Hepatocyte (in vitro differentiated cells): ENCODE measurements at regions not wholly inside any gene's neighbourhood (a gene's known extent, or its start where the extent isn't known, plus 50 kb on each side); places are given as distances from the start of the nearest gene placed in this dataset.

Experiments
- DNase-seq: peaks from one replicate; pipeline ENCODE4 v3.0.0-alpha.2; 2016; ENCODE audit warnings: low spot score
- H2AFZ ChIP-seq: fragments of 200-600 bp; sonication (generic); 2 replicates; pipeline ENCODE4 v1.6.0; 2016; ENCODE audit warnings: antibody characterized with exemption, mild to moderate bottlenecking
- H3K27ac ChIP-seq: fragments of 200-600 bp; sonication (generic); 2 replicates; pipeline ENCODE4 v1.5.1; 2016; ENCODE audit warnings: mild to moderate bottlenecking
- H3K27me3 ChIP-seq: fragments of 200-600 bp; sonication (generic); 2 replicates; pipeline ENCODE4 v1.6.1; 2016
- H3K36me3 ChIP-seq: fragments of 200-600 bp; sonication (generic); replicated peaks from 2 replicates; pipeline ENCODE4 v1.5.1; 2016; ENCODE audit warnings: low read depth; ENCODE audit not compliant: insufficient read depth
- H3K4me1 ChIP-seq: fragments of 200-600 bp; sonication (generic); 2 replicates; pipeline ENCODE4 v1.5.1; 2016; ENCODE audit warnings: mild to moderate bottlenecking, moderate library complexity; ENCODE audit not compliant: insufficient read depth
- H3K4me2 ChIP-seq: fragments of 200-600 bp; sonication (generic); 2 replicates; pipeline ENCODE4 v1.6.0; 2016
- H3K4me3 ChIP-seq: fragments of 200-600 bp; sonication (generic); 2 replicates; pipeline ENCODE4 v1.5.1; 2016; ENCODE audit warnings: mild to moderate bottlenecking
- H3K79me2 ChIP-seq: fragments of 200-600 bp; sonication (generic); 2 replicates; pipeline ENCODE4 v1.6.0; 2017; ENCODE audit warnings: mild to moderate bottlenecking
- H3K9me2 ChIP-seq: fragments of 200-600 bp; sonication (generic); replicated peaks from 2 replicates; pipeline ENCODE4 v1.6.0; 2017; ENCODE audit warnings: mild to moderate bottlenecking; ENCODE audit not compliant: insufficient read depth
- H3K9me3 ChIP-seq: fragments of 200-600 bp; sonication (generic); 2 replicates; pipeline ENCODE4 v1.5.1; 2016; ENCODE audit warnings: low read depth, mild to moderate bottlenecking
- H4K20me1 ChIP-seq: fragments of 200-600 bp; sonication (generic); 2 replicates; pipeline ENCODE4 v1.6.0; 2016; ENCODE audit warnings: mild to moderate bottlenecking; ENCODE audit not compliant: insufficient read depth, poor library complexity, severe bottlenecking
- CTCF ChIP-seq: fragments of 200-600 bp; sonication (generic); IDR thresholded peaks from 2 replicates; pipeline ENCODE4 v1.5.1; 2016; ENCODE audit warnings: antibody characterized with exemption, mild to moderate bottlenecking; ENCODE audit not compliant: poor library complexity
- EZH2 ChIP-seq: fragments of 200-600 bp; sonication (generic); IDR thresholded peaks from 2 replicates; pipeline ENCODE4 v1.6.1; 2016; ENCODE audit warnings: antibody characterized with exemption, mild to moderate bottlenecking, borderline replicate concordance
- EZH2phosphoT487 ChIP-seq: fragments of 200-600 bp; sonication (generic); IDR thresholded peaks from one replicate; pipeline ENCODE4 v1.6.1; 2018; ENCODE audit warnings: antibody characterized with exemption, mild to moderate bottlenecking, low read depth, moderate library complexity; ENCODE audit not compliant: unreplicated experiment, severe bottlenecking
- WGBS: methylation state at CpG from one replicate; pipeline ENCODE4 v1.1.6; 2016; ENCODE audit warnings: low lambda C conversion rate; ENCODE audit errors: missing lambda C conversion rate; 5-methylcytosine and 5-hydroxymethylcytosine counted together

DNA sequence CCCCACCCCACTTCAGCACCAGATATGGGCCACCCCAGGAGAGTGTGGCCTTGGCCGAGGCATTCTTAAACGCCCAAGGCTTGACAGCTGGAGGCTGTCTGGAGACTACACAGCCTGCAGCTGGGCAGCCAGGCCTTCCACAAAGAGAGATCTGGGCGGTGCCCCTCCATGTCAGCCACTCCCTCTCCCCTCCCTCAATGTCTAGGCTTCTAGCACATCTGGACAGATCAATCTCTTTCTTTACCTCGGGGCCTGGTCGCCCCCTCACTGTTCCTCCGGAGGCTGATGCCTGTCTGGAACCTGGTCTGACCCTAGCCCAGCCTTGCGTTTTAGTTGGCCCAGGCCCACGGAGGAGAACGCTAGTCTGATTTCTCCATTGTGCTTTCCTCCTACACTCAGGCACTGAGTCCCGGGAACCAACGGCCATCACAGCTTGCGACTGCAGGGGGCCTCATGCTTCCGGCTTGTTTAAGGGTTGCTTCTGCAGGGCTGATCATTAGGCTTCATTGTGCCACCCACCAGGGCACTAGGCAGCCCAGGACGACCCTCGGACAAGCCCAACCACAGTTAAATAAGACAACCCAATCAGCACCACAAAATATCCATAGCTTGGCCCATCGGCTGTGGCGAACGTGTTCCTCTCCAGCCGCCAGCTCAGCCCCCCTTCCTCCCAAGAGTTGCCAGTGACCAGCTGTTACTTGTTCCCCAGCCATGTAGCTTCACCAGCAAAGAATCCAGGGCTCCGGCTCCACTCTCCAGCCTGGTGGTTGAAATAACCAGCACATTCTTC is 200.6 kb downstream of the BCOR start:
- Histone ChIP-seq H3K27me3 (no peaks in the 10 kb centered on the region), H3K27ac (peak overlapping the region; percentile 44), H3K79me2 (no peaks in the 10 kb centered on the region), H3K4me2 (peak overlapping the region; percentile 49), H3K9me2 (no peaks in the 10 kb centered on the region), H3K4me1 (peaks cover 48% of the 10 kb centered on the region), H2AFZ (no peak overlapping the region), H3K4me3 (no peak overlapping the region), H4K20me1 (no peaks in the 10 kb centered on the region), H3K36me3 (no peaks in the 10 kb centered on the region), H3K9me3 (no peaks in the 10 kb centered on the region)
- no peak for TF ChIP-seq CTCF
- no peak for TF ChIP-seq EZH2phosphoT487
- no peak for TF ChIP-seq EZH2
- WGBS, result 42% methylated on average over 20 of the region's 20 CpGs
- DNase-seq, result peak; percentile 56

- H3K79me2 ChIP-seq, result no peaks in the 10 kb centered on the region
- no peaks in the 10 kb centered on the region for H3K36me3 ChIP-seq
- peaks cover 48% of the 10 kb centered on the region for H3K4me1 ChIP-seq
- peak overlapping the region; percentile 49 for H3K4me2 ChIP-seq
- H4K20me1 ChIP-seq, result no peaks in the 10 kb centered on the region
- no peaks in the 10 kb centered on the region for H3K27me3 ChIP-seq
- peak overlapping the region; percentile 8 for H3K27ac ChIP-seq
- no peaks in the 10 kb centered on the region for H3K9me3 ChIP-seq
- DNase-seq, result no peak
- WGBS, result 34% methylated on average over 6 of the region's 6 CpGs
- no peak overlapping the region for H2AFZ ChIP-seq
- no peak for TF ChIP-seq CTCF
- H3K9me2 ChIP-seq, result no peaks in the 10 kb centered on the region
- H3K4me3 ChIP-seq, result no peak overlapping the region
Observed at GRCh38 chrX:39897741-39898097, 200.0 kb downstream of the BCOR start.

GRCh38 chrX:39898147-39898546 is 199.6 kb downstream of the BCOR start:
- H3K36me3 ChIP-seq, result no peaks in the 10 kb centered on the region
- no peak overlapping the region for H2AFZ ChIP-seq
- WGBS, result 71% methylated on average over 2 of the region's 2 CpGs
- H3K4me3 ChIP-seq, result no peak overlapping the region
- no peak overlapping the region for H3K27ac ChIP-seq
- no peaks in the 10 kb centered on the region for H3K27me3 ChIP-seq
- H3K79me2 ChIP-seq, result no peaks in the 10 kb centered on the region
- H4K20me1 ChIP-seq, result no peaks in the 10 kb centered on the region
- no peaks in the 10 kb centered on the region for H3K9me3 ChIP-seq
- peaks cover 48% of the 10 kb centered on the region for H3K4me1 ChIP-seq
- H3K4me2 ChIP-seq, result no peak overlapping the region
- no peaks in the 10 kb centered on the region for H3K9me2 ChIP-seq
- no peak for DNase-seq
- TF ChIP-seq CTCF, result no peak
- no peak for TF ChIP-seq EZH2
- no peak for TF ChIP-seq EZH2phosphoT487
